SH-SY5Y (cell line): ENCODE measurements at regions not wholly inside any gene's neighbourhood (a gene's known extent, or its start where the extent isn't known, plus 50 kb on each side); places are given as distances from the start of the nearest gene placed in this dataset.

ENCODE experiments used
- GATA2 ChIP-seq: IDR thresholded peaks from 2 replicates; pipeline ENCODE4 v1.6.1; 2011; ENCODE audit warnings: mild to moderate bottlenecking, low read depth, low read length
- GATA3 ChIP-seq: IDR thresholded peaks from 2 replicates; pipeline ENCODE4 v1.6.1; 2011; ENCODE audit warnings: low read depth, mild to moderate bottlenecking, low read length, moderate library complexity

DNA sequence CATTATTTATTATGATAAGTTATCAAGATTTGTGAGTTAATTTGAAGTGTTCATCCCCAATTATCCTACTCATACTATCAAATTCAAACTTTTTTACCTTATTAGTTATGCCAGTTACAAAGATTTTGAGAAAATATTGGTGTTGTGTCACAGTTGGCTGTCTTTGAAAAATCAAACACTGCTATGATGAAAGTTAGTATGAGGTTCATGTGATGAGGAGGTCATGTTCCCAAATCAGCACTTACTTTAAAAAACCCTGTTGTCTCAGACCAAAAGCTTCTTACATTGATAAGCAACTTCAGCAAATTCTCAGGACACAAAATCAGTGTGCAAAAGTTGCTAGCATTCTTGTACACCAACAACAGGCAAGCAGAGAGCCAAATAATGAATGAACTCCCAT is 68.1 kb downstream of the TTC6 start:
- TF ChIP-seq GATA2 (no peak), GATA3 (no peak)
